BJ (cell line): ENCODE measurements at regions not wholly inside any gene's neighbourhood (a gene's known extent, or its start where the extent isn't known, plus 50 kb on each side); places are given as distances from the start of the nearest gene placed in this dataset.

ENCODE experiments used
- CTCF ChIA-PET: fragments of 350-600 bp; formaldehyde crosslinking; extraction: SDS; loops from one replicate; lab custom pipeline; 2021; ENCODE audit warnings: antibody characterized with exemption, inconsistent platforms; lab: Yijun Ruan, JAX
- POLR2A ChIA-PET: fragments of 300-600 bp; sonication (Branson Sonifier 250); formaldehyde crosslinking; extraction: SDS; loops from one replicate; lab custom pipeline; 2021; ENCODE audit warnings: antibody characterized with exemption; lab: Charles Lee
- DNase-seq: peaks from one replicate; pipeline ENCODE4 v3.0.0-alpha.2; 2011; ENCODE audit warnings: low read depth
- H3K27me3 ChIP-seq: 2 replicates; pipeline ENCODE4 v1.6.0; 2011; ENCODE audit warnings: low read length; ENCODE audit not compliant: control insufficient read depth, insufficient read depth
- H3K36me3 ChIP-seq: 2 replicates; pipeline ENCODE4 v1.5.1; 2011; ENCODE audit warnings: low read length; ENCODE audit not compliant: control insufficient read depth, insufficient read depth
- H3K4me3 ChIP-seq: 2 replicates; pipeline ENCODE4 v1.5.1; 2011; ENCODE audit warnings: low read depth, mild to moderate bottlenecking, control low read depth, low read length
- TF ChIP-seq, protein P1 (sequence below): IDR thresholded peaks from 2 replicates; pipeline ENCODE4 v1.5.1; 2011; ENCODE audit warnings: low read depth, mild to moderate bottlenecking, control low read depth, inconsistent platforms, low read length, moderate library complexity; ENCODE audit not compliant: insufficient read depth

- TF ChIP-seq, protein P1, sequence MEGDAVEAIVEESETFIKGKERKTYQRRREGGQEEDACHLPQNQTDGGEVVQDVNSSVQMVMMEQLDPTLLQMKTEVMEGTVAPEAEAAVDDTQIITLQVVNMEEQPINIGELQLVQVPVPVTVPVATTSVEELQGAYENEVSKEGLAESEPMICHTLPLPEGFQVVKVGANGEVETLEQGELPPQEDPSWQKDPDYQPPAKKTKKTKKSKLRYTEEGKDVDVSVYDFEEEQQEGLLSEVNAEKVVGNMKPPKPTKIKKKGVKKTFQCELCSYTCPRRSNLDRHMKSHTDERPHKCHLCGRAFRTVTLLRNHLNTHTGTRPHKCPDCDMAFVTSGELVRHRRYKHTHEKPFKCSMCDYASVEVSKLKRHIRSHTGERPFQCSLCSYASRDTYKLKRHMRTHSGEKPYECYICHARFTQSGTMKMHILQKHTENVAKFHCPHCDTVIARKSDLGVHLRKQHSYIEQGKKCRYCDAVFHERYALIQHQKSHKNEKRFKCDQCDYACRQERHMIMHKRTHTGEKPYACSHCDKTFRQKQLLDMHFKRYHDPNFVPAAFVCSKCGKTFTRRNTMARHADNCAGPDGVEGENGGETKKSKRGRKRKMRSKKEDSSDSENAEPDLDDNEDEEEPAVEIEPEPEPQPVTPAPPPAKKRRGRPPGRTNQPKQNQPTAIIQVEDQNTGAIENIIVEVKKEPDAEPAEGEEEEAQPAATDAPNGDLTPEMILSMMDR, result no peak
- CTCF ChIA-PET, result no interaction called here
- POLR2A ChIA-PET, result no interaction called here
Measured at GRCh38 chr7:118372530-118372929, 148.0 kb downstream of the ANKRD7 start.

DNA sequence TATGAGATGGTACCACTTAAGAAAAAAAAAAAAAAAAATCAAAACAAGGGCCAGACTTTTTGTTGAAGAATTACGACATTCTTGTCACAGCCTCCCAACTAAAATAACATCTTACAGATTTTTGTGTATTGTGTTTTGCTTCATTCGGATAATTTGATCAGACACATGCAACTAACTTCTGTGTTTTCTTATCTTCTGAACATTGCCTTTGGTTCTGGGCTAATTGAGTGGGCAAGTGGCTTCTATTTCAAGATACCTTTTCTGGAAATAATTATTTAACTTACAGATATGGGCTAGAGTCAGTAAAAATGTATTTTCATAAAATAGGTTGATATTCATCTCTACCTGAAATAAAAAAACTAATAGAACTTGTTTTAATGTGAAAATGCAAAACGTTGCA, 165.1 kb downstream of the ANKRD7 start:
- ChIA-PET POLR2A (no interaction called here), CTCF (no interaction called here)
- TF ChIP-seq, protein P1, result no peak
- no peaks in the 10 kb centered on the region for H3K27me3 ChIP-seq
- H3K4me3 ChIP-seq, result no peak overlapping the region
- H3K36me3 ChIP-seq, result no peaks in the 10 kb centered on the region
- no peak for DNase-seq

More at GRCh38 chr7:118372530-118372929, 148.0 kb downstream of the ANKRD7 start:
- Histone ChIP-seq H3K27me3 (no peaks in the 10 kb centered on the region), H3K4me3 (no peak overlapping the region), H3K36me3 (no peaks in the 10 kb centered on the region)
- no peak for DNase-seq

GRCh38 chr7:118404211-118404610, 179.7 kb downstream of the ANKRD7 start:
- Histone ChIP-seq H3K36me3 (no peaks in the 10 kb centered on the region), H3K4me3 (no peak overlapping the region), H3K27me3 (no peaks in the 10 kb centered on the region)
- TF ChIP-seq, protein P1, result no peak
- POLR2A ChIA-PET, result no interaction called here
- no peak for DNase-seq
- CTCF ChIA-PET, result no interaction called here

DNA sequence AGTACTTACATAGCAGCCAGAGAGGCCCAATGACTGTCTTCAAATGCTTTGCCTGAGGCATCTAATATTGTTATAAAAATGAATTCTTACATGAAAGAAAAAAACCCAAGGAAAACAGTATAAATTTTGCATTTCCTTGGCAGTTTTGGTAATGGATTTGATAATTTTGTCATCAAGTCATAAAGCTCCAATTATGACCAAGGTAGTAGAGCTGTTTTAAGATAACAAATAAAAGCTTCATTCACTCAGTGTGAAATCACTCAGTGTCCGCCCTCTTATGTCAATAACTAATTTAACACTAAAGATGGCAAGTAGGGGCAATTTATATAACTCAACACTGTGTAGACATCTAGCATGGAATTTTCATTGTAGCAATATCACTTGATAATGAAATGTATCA, 193.9 kb downstream of the ANKRD7 start:
- CTCF ChIA-PET, result no interaction called here

GRCh38 chr7:118420888-118421287, 196.4 kb downstream of the ANKRD7 start:
- TF ChIP-seq, protein P1, result no peak
- ChIA-PET POLR2A (no interaction called here), CTCF (interaction anchor here (0.6 kb wide), 1 partner anchor 18 kb away, joined by 3 read pairs; no protein-coding TSS in a partner anchor)
- H3K27me3 ChIP-seq, result no peaks in the 10 kb centered on the region
- H3K4me3 ChIP-seq, result no peak overlapping the region
- H3K36me3 ChIP-seq, result no peaks in the 10 kb centered on the region
- DNase-seq, result no peak

More for the DNA sequence above, 193.9 kb downstream of the ANKRD7 start:
- Histone ChIP-seq H3K4me3 (no peak overlapping the region), H3K36me3 (no peaks in the 10 kb centered on the region), H3K27me3 (no peaks in the 10 kb centered on the region)
- TF ChIP-seq, protein P1, result no peak
- POLR2A ChIA-PET, result no interaction called here
- no peak for DNase-seq
